H1 (cell line): ENCODE measurements at regions not wholly inside any gene's neighbourhood (a gene's known extent, or its start where the extent isn't known, plus 50 kb on each side); places are given as distances from the start of the nearest gene placed in this dataset.

Experiments used
- BRCA1 ChIP-seq: IDR thresholded peaks from 2 replicates; pipeline ENCODE4 v1.6.1; 2012; ENCODE audit warnings: low read depth, low read length, improper control_type of control experiment
- CREB1 ChIP-seq: IDR thresholded peaks from 2 replicates; pipeline ENCODE4 v1.6.1; 2012; ENCODE audit warnings: inconsistent platforms
- GABPA ChIP-seq: IDR thresholded peaks from 2 replicates; pipeline ENCODE4 v1.6.1; 2011; ENCODE audit warnings: mild to moderate bottlenecking, low read length, moderate library complexity, borderline replicate concordance; ENCODE audit not compliant: insufficient read depth
- KDM4A ChIP-seq: IDR thresholded peaks from one replicate; pipeline ENCODE4 v1.7.1; 2012; ENCODE audit warnings: low read depth, mild to moderate bottlenecking, moderate library complexity, low read length, inconsistent platforms; ENCODE audit not compliant: severe bottlenecking
- KDM5A ChIP-seq: fragments of 200-600 bp; IDR thresholded peaks from 2 replicates; pipeline ENCODE4 v1.7.1; 2012; ENCODE audit warnings: mild to moderate bottlenecking, low read length, inconsistent platforms, mixed read lengths
- MAX ChIP-seq: IDR thresholded peaks from 2 replicates; pipeline ENCODE4 v1.6.1; 2012; ENCODE audit warnings: inconsistent platforms
- NRF1 ChIP-seq: IDR thresholded peaks from 2 replicates; pipeline ENCODE4 v1.6.1; 2011; ENCODE audit warnings: mild to moderate bottlenecking, low read depth, low read length, improper control_type of control experiment
- PHF8 ChIP-seq: fragments of 200-600 bp; sonication (generic); conservative IDR thresholded peaks from 2 replicates; pipeline ENCODE4 v1.7.1; 2012; ENCODE audit warnings: low read depth, mild to moderate bottlenecking, inconsistent platforms, low read length, moderate library complexity
- POU5F1 ChIP-seq: IDR thresholded peaks from 2 replicates; pipeline ENCODE4 v1.6.1; 2011; ENCODE audit warnings: low read depth, mild to moderate bottlenecking, low read length, moderate library complexity
- RNF2 ChIP-seq: fragments of 200-900, 300-1000 bp; sonication (generic); IDR thresholded peaks from 2 replicates; pipeline ENCODE4 v1.7.1; 2016; ENCODE audit warnings: borderline replicate concordance, low read depth, mild to moderate bottlenecking, antibody characterized with exemption, low read length; ENCODE audit not compliant: poor library complexity, severe bottlenecking; ENCODE audit errors: missing control alignments
- SIX5 ChIP-seq: IDR thresholded peaks from 2 replicates; pipeline ENCODE4 v1.6.1; 2011; ENCODE audit warnings: mild to moderate bottlenecking, low read depth, low read length
- SP1 ChIP-seq: IDR thresholded peaks from 2 replicates; pipeline ENCODE4 v1.6.1; 2011; ENCODE audit warnings: low read depth, low read length
- SP4 ChIP-seq: IDR thresholded peaks from 2 replicates; pipeline ENCODE4 v1.6.1; 2012; ENCODE audit warnings: low read length, inconsistent platforms
- SRF ChIP-seq: IDR thresholded peaks from 2 replicates; pipeline ENCODE4 v1.6.1; 2011; ENCODE audit warnings: mild to moderate bottlenecking, low read depth, low read length, moderate library complexity
- TF ChIP-seq, protein P1 (sequence below): IDR thresholded peaks from 2 replicates; pipeline ENCODE4 v1.6.1; 2012; ENCODE audit warnings: low read length, inconsistent platforms

GRCh38 chr18:77967791-77968190, 718.1 kb downstream of the GALR1 start (continued):
- TF ChIP-seq MAX (no peak), KDM5A (no peak), SRF (no peak), GABPA (no peak), RNF2 (no peak), NRF1 (no peak), CREB1 (no peak), SP1 (no peak), POU5F1 (no peak), PHF8 (no peak), BRCA1 (no peak), KDM4A (no peak), SP4 (no peak), SIX5 (no peak)
- TF ChIP-seq, protein P1, sequence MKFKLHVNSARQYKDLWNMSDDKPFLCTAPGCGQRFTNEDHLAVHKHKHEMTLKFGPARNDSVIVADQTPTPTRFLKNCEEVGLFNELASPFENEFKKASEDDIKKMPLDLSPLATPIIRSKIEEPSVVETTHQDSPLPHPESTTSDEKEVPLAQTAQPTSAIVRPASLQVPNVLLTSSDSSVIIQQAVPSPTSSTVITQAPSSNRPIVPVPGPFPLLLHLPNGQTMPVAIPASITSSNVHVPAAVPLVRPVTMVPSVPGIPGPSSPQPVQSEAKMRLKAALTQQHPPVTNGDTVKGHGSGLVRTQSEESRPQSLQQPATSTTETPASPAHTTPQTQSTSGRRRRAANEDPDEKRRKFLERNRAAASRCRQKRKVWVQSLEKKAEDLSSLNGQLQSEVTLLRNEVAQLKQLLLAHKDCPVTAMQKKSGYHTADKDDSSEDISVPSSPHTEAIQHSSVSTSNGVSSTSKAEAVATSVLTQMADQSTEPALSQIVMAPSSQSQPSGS: no peak
